Activated CD4-positive, alpha-beta T cell treated with anti-CD3 and anti-CD28 coated beads, Interleukin-2, amount 50 U/mL, for 16 hours (primary cell): ENCODE measurements at regions not wholly inside any gene's neighbourhood (a gene's known extent, or its start where the extent isn't known, plus 50 kb on each side); places are given as distances from the start of the nearest gene placed in this dataset.

Source experiments
- DNase-seq: peaks from one replicate; pipeline ENCODE4 v3.0.0-alpha.2; 2020

GRCh38 chr1:234535763-234536515 is 57.0 kb upstream of the TARBP1 start:
- DNase-seq, result no peak

GRCh38 chr1:234535218-234535617 is 56.2 kb upstream of the TARBP1 start:
- no peak for DNase-seq

GRCh38 chr1:234533975-234534876 is 55.2 kb upstream of the TARBP1 start:
- DNase-seq, result no peak

GRCh38 chr1:234533034-234533891 is 54.3 kb upstream of the TARBP1 start:
- no peak for DNase-seq

GRCh38 chr1:234532503-234532922 is 53.5 kb upstream of the TARBP1 start:
- no peak for DNase-seq

GRCh38 chr1:234531151-234531635 is 52.2 kb upstream of the TARBP1 start:
- DNase-seq, result no peak

- DNase-seq, result no peak
These were observed 51.7 kb upstream of the TARBP1 start for GRCh38 chr1:234530672-234531071.

- DNase-seq, result no peak
These were observed 50.9 kb upstream of the TARBP1 start for GRCh38 chr1:234529950-234530237.

- no peak for DNase-seq
These were observed 50.3 kb upstream of the TARBP1 start for GRCh38 chr1:234529095-234529949.
